T1000 (cell line): ENCODE measurements at regions not wholly inside any gene's neighbourhood (a gene's known extent, or its start where the extent isn't known, plus 50 kb on each side); places are given as distances from the start of the nearest gene placed in this dataset.

ENCODE experiments used
- DNase-seq: peaks from one replicate; lab custom pipeline; 2025; ENCODE audit warnings: mixed read lengths; lab: John Stamatoyannopoulos, UW

DNA sequence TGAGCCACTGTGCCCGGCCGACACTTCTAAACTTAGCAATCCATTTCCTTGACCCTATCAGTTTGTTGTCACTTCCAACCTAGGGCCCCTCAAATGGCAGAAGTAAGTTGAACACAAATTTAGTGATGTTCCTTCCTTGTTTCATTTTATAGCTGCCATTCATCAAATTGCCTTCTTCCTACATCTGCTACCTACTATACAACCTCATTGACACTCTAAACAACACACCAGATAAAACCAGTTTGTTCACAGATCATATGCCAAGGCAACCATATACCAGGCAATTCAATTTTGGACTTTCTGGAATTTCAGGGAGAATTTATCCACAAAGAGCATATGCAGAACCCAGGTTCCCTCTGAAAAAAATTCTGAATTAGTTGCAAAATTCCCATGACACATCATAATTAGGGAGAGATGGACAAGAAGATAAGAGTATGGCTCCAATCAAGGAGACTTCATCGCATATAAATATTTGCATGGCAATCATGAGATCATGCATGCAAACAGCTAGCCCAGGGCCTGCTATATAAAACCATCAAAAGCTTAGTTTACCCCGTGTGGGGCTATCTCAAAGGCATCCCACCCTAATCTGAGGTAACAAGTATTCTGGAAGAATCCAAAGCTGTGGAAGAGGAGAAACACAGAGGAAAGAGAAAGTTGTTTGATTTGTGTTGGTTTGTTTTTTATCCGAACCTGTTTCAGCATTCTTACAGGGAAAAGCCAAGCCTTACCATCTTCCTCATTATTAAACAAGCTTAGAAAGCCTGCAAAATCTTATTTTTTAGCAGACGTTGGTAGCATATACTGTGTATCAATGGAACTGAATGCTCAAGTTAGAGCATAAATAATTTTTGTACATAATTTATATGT, 132.8 kb upstream of the TNFAIP3 start:
- DNase-seq = no peak

GRCh38 chr6:137734875-137735182, 132.2 kb upstream of the TNFAIP3 start:
- DNase-seq = no peak

- no peak for DNase-seq
These were observed 130.8 kb upstream of the TNFAIP3 start for GRCh38 chr6:137736048-137736818.

DNA sequence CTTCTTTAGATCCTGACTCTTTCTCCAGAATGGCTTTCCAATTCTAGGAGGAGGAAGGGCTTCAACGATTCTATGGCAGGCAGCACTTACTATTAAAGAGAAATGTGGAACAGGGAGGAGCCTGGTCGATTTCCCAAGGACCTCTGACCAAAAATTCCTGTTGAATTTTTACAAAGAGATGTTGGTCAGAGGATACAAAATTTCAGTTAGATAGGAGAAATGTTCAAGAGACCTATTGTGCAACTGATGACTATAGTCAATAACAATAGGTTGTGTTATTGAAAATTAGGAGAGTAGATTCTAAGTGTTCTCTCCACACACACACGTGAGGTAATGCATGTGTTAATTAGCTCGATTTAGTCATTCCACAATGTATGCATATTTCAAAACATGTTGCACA, 130.1 kb upstream of the TNFAIP3 start:
- DNase-seq = no peak

DNA sequence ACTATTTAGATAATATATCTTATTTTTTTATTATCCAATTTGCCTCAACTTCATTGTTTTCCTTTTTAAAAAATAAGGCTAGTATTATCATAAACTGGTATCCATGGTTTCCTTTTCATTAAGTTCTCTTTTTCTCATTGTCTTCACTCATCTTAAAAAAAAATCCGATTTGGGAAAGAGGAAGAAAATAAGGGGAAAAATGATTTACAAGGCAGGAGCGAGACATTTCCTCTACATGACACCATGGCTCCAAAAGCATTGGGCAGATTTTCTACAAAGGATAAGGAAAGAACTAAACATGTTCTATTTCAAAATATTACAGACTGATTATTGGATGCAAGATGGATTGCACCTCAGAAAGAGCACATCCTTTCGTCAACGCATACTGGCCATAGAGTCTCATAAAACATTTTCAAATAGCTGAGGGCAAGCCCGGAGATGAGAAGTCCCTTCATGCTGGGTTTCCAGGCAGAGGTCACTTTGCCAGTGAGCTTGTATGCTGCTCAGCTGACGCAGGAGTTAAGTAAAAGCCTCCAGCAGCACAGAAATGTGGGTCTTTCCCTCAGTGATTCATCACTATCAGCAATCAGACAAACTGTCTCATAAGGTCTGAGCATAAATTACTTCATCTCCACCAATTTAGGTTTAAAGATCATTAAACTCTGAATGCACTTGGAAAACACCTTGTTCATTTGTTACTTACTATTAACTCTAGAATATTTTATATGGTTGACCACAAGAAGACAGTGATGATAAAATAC, 129.0 kb upstream of the TNFAIP3 start:
- peak; percentile 23 for DNase-seq

GRCh38 chr6:137738931-137739504, 128.0 kb upstream of the TNFAIP3 start:
- DNase-seq = no peak

DNA sequence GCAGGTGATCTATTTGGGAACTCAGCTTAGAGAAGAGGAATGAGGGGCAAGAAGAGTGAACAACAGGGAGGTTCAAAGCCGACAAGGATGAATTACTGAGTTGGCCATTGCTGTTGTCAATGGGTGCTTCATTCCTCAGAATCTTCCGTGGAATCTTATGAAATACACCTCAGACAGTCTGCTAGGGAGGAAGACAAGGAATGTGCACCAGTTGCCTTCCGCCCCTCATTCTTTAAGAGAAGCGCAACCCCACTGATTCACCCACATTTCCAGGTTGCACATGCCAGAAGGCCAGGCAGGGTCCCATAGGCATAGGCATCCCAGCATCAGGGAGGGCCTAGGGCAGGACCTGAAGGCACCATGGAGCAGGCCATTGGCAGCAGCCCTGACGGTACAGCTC, 127.5 kb upstream of the TNFAIP3 start:
- no peak for DNase-seq

GRCh38 chr6:137740091-137740755, 126.8 kb upstream of the TNFAIP3 start:
- no peak for DNase-seq

DNA sequence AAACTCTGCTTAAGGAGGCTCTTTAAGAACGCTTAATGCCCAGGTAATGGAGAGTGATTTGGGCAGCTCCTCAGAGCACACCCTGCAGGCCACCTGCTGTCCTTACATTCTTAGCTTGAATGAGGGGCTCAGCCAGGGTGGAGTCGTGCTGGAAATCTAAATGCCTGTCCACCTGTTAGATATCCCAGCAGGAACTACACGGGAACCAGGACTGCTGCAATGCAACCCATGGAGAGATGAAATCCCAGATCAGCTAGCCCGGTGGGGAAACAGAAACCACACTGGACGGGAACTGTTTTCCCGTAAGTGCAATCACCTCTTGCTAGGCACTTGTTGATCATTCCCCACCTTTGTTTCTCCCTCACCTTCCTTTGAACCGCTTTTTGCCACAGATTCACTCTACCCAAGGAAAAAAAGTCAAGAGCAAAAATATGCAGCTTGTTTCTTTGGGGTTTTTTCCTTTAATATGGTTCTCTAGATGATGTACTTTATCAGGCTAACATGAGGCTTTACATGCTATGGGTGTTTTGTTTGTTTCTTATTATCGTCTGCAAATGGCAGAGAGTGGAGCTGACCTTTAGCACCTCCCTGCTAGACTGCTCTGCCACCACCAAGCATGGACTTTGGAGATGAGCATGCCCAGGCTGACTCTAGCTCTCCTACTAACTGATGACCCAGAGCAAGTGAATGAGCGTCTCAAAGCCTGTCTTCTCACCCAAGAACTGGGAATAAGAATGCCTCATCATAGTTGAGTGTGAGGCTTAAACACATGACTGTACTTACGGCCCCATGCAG, 125.9 kb upstream of the TNFAIP3 start:
- no peak for DNase-seq

DNA sequence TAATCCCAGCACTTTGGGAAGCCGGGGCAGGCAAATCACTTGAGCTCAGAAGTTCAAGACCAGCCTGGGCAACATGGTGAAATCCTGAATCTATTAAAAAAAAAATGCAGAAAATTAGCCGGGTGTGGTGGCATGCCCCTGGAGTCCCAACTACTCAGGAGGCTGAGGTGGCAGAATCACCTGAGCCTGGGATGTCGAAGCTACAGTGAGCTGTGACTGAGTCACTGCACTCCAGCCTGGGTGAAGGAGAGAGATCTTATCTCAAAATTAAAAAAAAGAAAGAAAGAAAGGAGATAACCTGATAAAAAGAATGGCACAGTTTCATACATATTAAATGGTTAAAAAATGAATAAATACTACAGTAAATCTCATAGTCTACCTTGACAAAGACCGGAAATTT, 123.6 kb upstream of the TNFAIP3 start:
- no peak for DNase-seq

DNA sequence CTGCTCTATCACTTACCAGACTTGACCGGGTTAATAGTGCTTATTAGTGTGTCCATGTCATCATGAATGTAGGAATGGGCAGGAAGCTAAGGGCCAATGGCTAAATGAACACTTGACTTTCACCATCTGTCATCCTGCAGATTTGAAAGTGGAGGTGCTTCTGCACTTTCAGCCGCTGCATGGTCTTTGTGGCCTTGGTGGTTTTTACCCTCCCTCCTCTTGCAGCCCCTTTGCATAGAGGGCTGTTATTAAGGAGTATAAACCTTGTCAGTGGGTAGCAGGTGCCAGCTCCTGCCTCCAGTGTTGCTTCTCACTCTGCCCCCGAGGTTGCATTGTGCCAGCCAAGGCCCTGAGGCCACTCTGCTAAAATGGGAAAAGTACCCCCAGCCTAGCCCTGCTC, 122.2 kb upstream of the TNFAIP3 start:
- no peak for DNase-seq

- no peak for DNase-seq
These were observed 121.7 kb upstream of the TNFAIP3 start for GRCh38 chr6:137745321-137745720.

GRCh38 chr6:137746264-137746663, 120.8 kb upstream of the TNFAIP3 start:
- no peak for DNase-seq

- DNase-seq = no peak
These were observed 117.3 kb upstream of the TNFAIP3 start for GRCh38 chr6:137749696-137750211.

GRCh38 chr6:137750297-137750696, 116.8 kb upstream of the TNFAIP3 start:
- no peak for DNase-seq

DNA sequence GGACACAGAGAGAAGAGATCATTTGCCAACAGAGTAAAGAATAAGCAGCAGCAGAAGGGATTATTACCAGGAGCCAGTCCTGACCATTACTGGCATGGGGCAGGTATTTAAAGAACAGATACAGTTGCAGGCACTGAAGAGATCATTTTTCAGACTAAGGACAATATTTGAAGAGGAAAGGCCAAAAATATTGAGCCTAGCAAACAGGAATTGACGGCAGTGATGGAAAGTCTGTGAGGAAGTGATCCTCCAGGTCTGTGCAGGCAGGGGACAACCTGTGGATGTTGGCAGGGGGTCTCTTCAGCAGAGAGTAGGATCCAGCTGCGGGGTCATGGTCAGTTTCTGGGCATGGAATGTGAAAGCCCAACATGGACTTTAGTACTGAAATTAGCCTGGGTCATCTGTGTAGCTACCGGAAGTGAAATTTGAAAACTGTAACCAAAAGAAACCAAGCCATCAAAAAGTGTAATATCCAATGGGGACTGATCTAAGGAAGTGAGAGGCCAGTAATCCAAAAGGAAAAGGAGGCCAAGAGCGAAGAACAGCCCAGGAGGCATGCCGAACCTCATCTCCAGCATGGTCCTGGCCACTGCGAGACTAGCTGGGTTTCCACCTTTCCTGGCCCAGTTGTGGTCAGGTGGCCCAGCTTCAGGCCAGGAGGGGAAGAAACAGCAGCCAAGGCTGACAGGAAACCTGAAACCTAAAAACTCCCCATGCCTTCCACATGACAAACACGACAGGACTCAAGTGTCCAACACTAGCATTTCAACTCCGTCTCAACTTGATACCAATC, 115.1 kb upstream of the TNFAIP3 start:
- DNase-seq = no peak

GRCh38 chr6:137754366-137754765, 112.7 kb upstream of the TNFAIP3 start:
- no peak for DNase-seq

- DNase-seq = no peak
These were observed 112.2 kb upstream of the TNFAIP3 start for GRCh38 chr6:137754866-137755265.

DNA sequence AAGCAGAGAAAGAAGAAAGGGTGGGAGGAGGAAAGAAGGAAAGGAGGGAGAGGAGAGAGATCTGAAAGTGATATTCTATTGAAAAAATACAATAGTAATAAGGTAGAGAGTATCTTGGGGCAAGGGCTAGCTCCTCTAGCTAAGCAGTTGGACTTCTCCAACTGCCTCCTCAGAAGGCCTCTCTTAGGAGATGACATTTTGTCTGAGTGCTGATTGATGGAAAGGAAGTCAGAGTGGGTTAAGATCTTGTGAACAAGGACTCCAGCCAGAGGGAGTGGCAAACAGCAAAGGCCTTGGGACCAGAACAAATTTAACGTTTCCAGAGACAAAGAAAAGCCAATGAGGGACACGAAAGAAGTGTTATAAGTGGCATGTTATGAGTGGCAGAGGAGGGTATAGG, 111.8 kb upstream of the TNFAIP3 start:
- DNase-seq = no peak

DNA sequence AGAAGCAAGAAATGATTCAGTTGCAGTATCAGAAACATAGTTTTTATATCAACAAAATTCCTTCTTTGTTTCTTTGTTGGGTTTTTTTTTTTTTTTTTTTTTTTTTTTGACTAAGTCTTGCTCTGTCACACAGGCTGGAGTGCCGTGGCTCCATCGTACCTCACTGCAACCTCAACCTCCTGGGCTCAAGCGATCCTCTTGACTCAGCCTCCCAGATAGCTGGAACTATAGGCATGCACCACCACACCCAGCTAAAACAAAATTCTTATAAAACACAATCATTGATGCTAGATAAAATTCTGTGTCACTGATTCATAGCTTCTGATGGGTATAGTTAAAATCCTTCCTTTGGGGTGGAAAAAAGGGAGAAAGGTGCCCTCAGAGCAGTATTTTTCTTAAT, 110.3 kb upstream of the TNFAIP3 start:
- no peak for DNase-seq
